ENCODE measurements at regions not wholly inside any gene's neighbourhood (a gene's known extent, or its start where the extent isn't known, plus 50 kb on each side); places are given as distances from the start of the nearest gene placed in this dataset.

- no peaks in the 10 kb centered on the region for H3K27me3 Mint-ChIP-seq (ENCODE audit: low read depth, poor library complexity)
- H3K4me3 Mint-ChIP-seq: no peak overlapping the region
- peaks cover 54% of the 10 kb centered on the region for H3K4me1 Mint-ChIP-seq
- DNase-seq: no peak
- no peak for TF ChIP-seq CTCF (IDR thresholded peaks at IDR 0.05)
- peaks cover 5% of the 10 kb centered on the region for H3K9me3 Mint-ChIP-seq
- peak overlapping the region; percentile 27 for H3K27ac Mint-ChIP-seq
- H3K36me3 Mint-ChIP-seq (ENCODE audit: low read depth): peaks cover 4% of the 10 kb centered on the region
These were observed 167.8 kb upstream of the CCDC54 start for GRCh38 chr3:107209302-107209990.

- Mint-ChIP-seq H3K4me1 (peaks cover 48% of the 10 kb centered on the region), H3K36me3 (ENCODE audit: low read depth) (peaks cover 13% of the 10 kb centered on the region), H3K27ac (no peak overlapping the region), H3K27me3 (ENCODE audit: low read depth, poor library complexity) (no peaks in the 10 kb centered on the region), H3K4me3 (no peak overlapping the region), H3K9me3 (peaks cover 15% of the 10 kb centered on the region)
- no peak for TF ChIP-seq CTCF (IDR thresholded peaks at IDR 0.05)
- no peak for DNase-seq
These were observed 165.6 kb upstream of the CCDC54 start for GRCh38 chr3:107211608-107212007.

GRCh38 chr3:107212618-107213017 is 164.6 kb upstream of the CCDC54 start:
- DNase-seq: no peak
- peaks cover 38% of the 10 kb centered on the region for H3K4me1 Mint-ChIP-seq
- H3K27ac Mint-ChIP-seq: no peak overlapping the region
- H3K9me3 Mint-ChIP-seq: peaks cover 15% of the 10 kb centered on the region
- no peaks in the 10 kb centered on the region for H3K27me3 Mint-ChIP-seq (ENCODE audit: low read depth, poor library complexity)
- H3K4me3 Mint-ChIP-seq: no peak overlapping the region
- no peak for TF ChIP-seq CTCF (IDR thresholded peaks at IDR 0.05)
- H3K36me3 Mint-ChIP-seq (ENCODE audit: low read depth): peaks cover 13% of the 10 kb centered on the region

- Mint-ChIP-seq H3K4me1 (peaks cover 32% of the 10 kb centered on the region), H3K9me3 (peaks cover 15% of the 10 kb centered on the region), H3K27me3 (ENCODE audit: low read depth, poor library complexity) (no peaks in the 10 kb centered on the region), H3K4me3 (no peak overlapping the region), H3K27ac (no peak overlapping the region), H3K36me3 (ENCODE audit: low read depth) (peaks cover 13% of the 10 kb centered on the region)
- DNase-seq: no peak
- no peak for TF ChIP-seq CTCF (IDR thresholded peaks at IDR 0.05)
These were observed 164.1 kb upstream of the CCDC54 start for GRCh38 chr3:107213044-107213669.

GRCh38 chr3:107216229-107216628 is 161.0 kb upstream of the CCDC54 start:
- Mint-ChIP-seq H3K27ac (no peak overlapping the region), H3K4me1 (peaks cover 22% of the 10 kb centered on the region), H3K9me3 (peaks cover 15% of the 10 kb centered on the region), H3K36me3 (ENCODE audit: low read depth) (peaks cover 13% of the 10 kb centered on the region), H3K27me3 (ENCODE audit: low read depth, poor library complexity) (no peaks in the 10 kb centered on the region), H3K4me3 (no peak overlapping the region)
- TF ChIP-seq CTCF (IDR thresholded peaks at IDR 0.05): no peak
- DNase-seq: no peak

GRCh38 chr3:107216711-107217110 is 160.5 kb upstream of the CCDC54 start:
- TF ChIP-seq CTCF (IDR thresholded peaks at IDR 0.05): no peak
- peaks cover 15% of the 10 kb centered on the region for H3K9me3 Mint-ChIP-seq
- no peaks in the 10 kb centered on the region for H3K27me3 Mint-ChIP-seq (ENCODE audit: low read depth, poor library complexity)
- no peak for DNase-seq
- H3K4me3 Mint-ChIP-seq: no peak overlapping the region
- H3K27ac Mint-ChIP-seq: no peak overlapping the region
- H3K4me1 Mint-ChIP-seq: peaks cover 22% of the 10 kb centered on the region
- H3K36me3 Mint-ChIP-seq (ENCODE audit: low read depth): peaks cover 13% of the 10 kb centered on the region
